K562 (cell line): ENCODE measurements at regions not wholly inside any gene's neighbourhood (a gene's known extent, or its start where the extent isn't known, plus 50 kb on each side); places are given as distances from the start of the nearest gene placed in this dataset.
"Not testable (repeated sequence)": the region's sequence is repeated elsewhere in the genome, so short reads cannot be mapped to it uniquely, and the experiment has no call there.

Experiments used
- ATAC-seq: fragments of 200-7000 bp; cut with Tn5 transposase; 3 replicates; pipeline ENCODE4 v1.9.1; 2020; ENCODE audit warnings: moderate library complexity
- BruUV-seq: library from RNA; stranded (reverse); fragments of 400-500 nt; replicated peaks from 2 replicates; lab custom pipeline; 2021; lab: Mats Ljungman, UMichigan
- CTCF ChIA-PET: fragments of 300-600 bp; formaldehyde crosslinking; extraction: SDS; loops from one replicate; lab custom pipeline; 2021; ENCODE audit warnings: low intra/inter-chr PET ratio; lab: Yijun Ruan, JAX
- POLR2A ChIA-PET: fragments of 300-600, 350-650 bp; sonication (Branson Sonifier 250); formaldehyde crosslinking; extraction: SDS; loops from one replicate; lab custom pipeline; 2021; ENCODE audit warnings: antibody characterized with exemption, inconsistent platforms; lab: Yijun Ruan, JAX
- DNase-seq, 4 experiments: peaks; one replicate each; pipeline versions ENCODE4 v3.0.0 to v3.0.0-alpha.2; 2011 to 2018; ENCODE audit warnings: low spot score in 3 of 4, mixed read lengths in 3 of 4; ENCODE audit errors: extremely low read depth in 1 of 4
- FAIRE-seq: peaks from 2 replicates; lab custom pipeline; 2011; peaks lifted over from hg19 to GRCh38; lab: Jason Lieb, UNC
- H2AFZ ChIP-seq: 2 replicates; pipeline ENCODE4 v1.6.0; 2011; ENCODE audit warnings: low read depth, low read length, control low read depth, inconsistent platforms
- H3K27ac ChIP-seq: fragments of 200-600 bp; 3 replicates; pipeline ENCODE4 v1.8.0; 2011; ENCODE audit warnings: low read depth, mild to moderate bottlenecking, control low read depth, inconsistent platforms, low read length, moderate library complexity, mixed read lengths; ENCODE audit errors: extremely low read depth
- H3K27me3 ChIP-seq, 2 experiments: fragments of 300-600 bp in 1 of 2; 2 replicates in 1 of 2; 3 replicates in 1 of 2; pipeline versions ENCODE4 v1.6.0 to v1.8.0; 2011; ENCODE audit warnings: inconsistent platforms in 2 of 2, low read length in 2 of 2, mild to moderate bottlenecking in 1 of 2, mixed read lengths in 1 of 2, moderate library complexity in 1 of 2; ENCODE audit not compliant: control insufficient read depth in 2 of 2, insufficient read depth in 2 of 2
- H3K36me3 ChIP-seq: fragments of 300-600 bp; 3 replicates; pipeline ENCODE4 v1.8.0; 2011; ENCODE audit warnings: mild to moderate bottlenecking, low read length, inconsistent platforms; ENCODE audit not compliant: control insufficient read depth, insufficient read depth
- H3K4me1 ChIP-seq, 2 experiments: fragments of 200-600 bp in 1 of 2; replicated peaks in 1 of 2; 2 replicates in 1 of 2; 3 replicates in 1 of 2; pipeline versions ENCODE4 v1.5.1 to v1.8.0; 2011; ENCODE audit warnings: inconsistent platforms in 2 of 2, low read length in 2 of 2, mild to moderate bottlenecking in 1 of 2, mixed read lengths in 1 of 2, moderate library complexity in 1 of 2; ENCODE audit not compliant: control insufficient read depth in 2 of 2, insufficient read depth in 2 of 2
- H3K4me2 ChIP-seq: 2 replicates; pipeline ENCODE4 v1.6.1; 2011; ENCODE audit warnings: low read length, control low read depth, inconsistent platforms, mixed read lengths; ENCODE audit not compliant: insufficient read depth
- H3K4me3 ChIP-seq: fragments of 200-600 bp; sonication (generic), shearing (Covaris generic); 2 replicates; pipeline ENCODE4 v1.5.1; 2016; ENCODE audit warnings: control low read depth, inconsistent platforms
- H3K79me2 ChIP-seq: fragments of 200-600 bp; 3 replicates; pipeline ENCODE4 v1.8.0; 2011; ENCODE audit warnings: low read length, inconsistent platforms; ENCODE audit not compliant: control insufficient read depth, insufficient read depth
- H3K9ac ChIP-seq, 2 experiments: 2 replicates each; pipeline versions ENCODE4 v1.6.0 to v1.6.1; 2011; ENCODE audit warnings: low read depth in 2 of 2, low read length in 2 of 2, control low read depth in 1 of 2, inconsistent platforms in 1 of 2, mild to moderate bottlenecking in 1 of 2, mixed read lengths in 1 of 2; ENCODE audit not compliant: insufficient read depth in 1 of 2
- H3K9me1 ChIP-seq: one replicate; pipeline ENCODE4 v1.6.0; 2011; ENCODE audit warnings: inconsistent platforms, mild to moderate bottlenecking, low read length, moderate library complexity; ENCODE audit not compliant: control insufficient read depth, insufficient read depth
- H3K9me3 ChIP-seq: replicated peaks from 2 replicates; pipeline ENCODE4 v1.5.1; 2011; ENCODE audit warnings: low read depth, low read length, inconsistent platforms; ENCODE audit not compliant: control insufficient read depth, insufficient read depth
- H4K20me1 ChIP-seq: replicated peaks from 2 replicates; pipeline ENCODE4 v1.6.1; 2011; ENCODE audit warnings: low read length, inconsistent platforms, mixed read lengths; ENCODE audit not compliant: control insufficient read depth, insufficient read depth
- DPF2 ChIP-seq: fragments of 450-650 bp; IDR thresholded peaks from 2 replicates; pipeline ENCODE4 v1.6.1; 2016
- PHTF2 ChIP-seq: fragments of 250-450 bp; sonication (Bioruptor Pico); IDR thresholded peaks from 2 replicates; pipeline ENCODE4 v1.5.0; 2021; ENCODE audit warnings: mild to moderate bottlenecking
- UBTF ChIP-seq, 2 experiments: IDR thresholded peaks; 2 replicates each; pipeline ENCODE4 v1.6.1; 2012; ENCODE audit warnings: improper control_type of control experiment in 2 of 2, low read depth in 2 of 2, low read length in 2 of 2, borderline replicate concordance in 1 of 2
- ZNF354B ChIP-seq: fragments of 250-450 bp; sonication (Bioruptor Pico); IDR thresholded peaks from 2 replicates; pipeline ENCODE4 v1.4.0; 2020
- WGBS: fragments of 100-300 bp; shearing (Covaris generic); methylation state at CpG from one replicate; pipeline ENCODE4 v1.1.6; 2016; ENCODE audit warnings: low coverage, mixed read lengths; ENCODE audit not compliant: insufficient coverage; ENCODE audit errors: missing lambda C conversion rate; 5-methylcytosine and 5-hydroxymethylcytosine counted together
- in situ Hi-C: fragments of 300-500 bp; cut with MboI; formaldehyde crosslinking; loops from 4 replicates; pipeline ENCODE4 v1.15.0; 2018; ENCODE audit warnings: inconsistent platforms, mixed read lengths
- intact Hi-C: fragments of 100-400 bp; cut with micrococcal nuclease; formaldehyde crosslinking; loops from 2 replicates; pipeline ENCODE4 v1.14.2; 2022

GRCh38 chr3:68662176-68662575 lies 270.2 kb downstream of the TAFA4 start:
- DNase-seq: no peak
- Histone ChIP-seq H3K9me1 (no peaks in the 10 kb centered on the region), H3K36me3 (no peaks in the 10 kb centered on the region), H3K4me2 (no peak overlapping the region), H3K4me3 (no peak overlapping the region), H3K9ac (no peak overlapping the region), H2AFZ (no peak overlapping the region), H3K9me3 (no peaks in the 10 kb centered on the region), H3K79me2 (no peaks in the 10 kb centered on the region), H3K4me1 (no peaks in the 10 kb centered on the region), H4K20me1 (no peaks in the 10 kb centered on the region), H3K27me3 (no peaks in the 10 kb centered on the region)
- ChIA-PET POLR2A (interaction anchor here (0.8 kb wide), 1 partner anchor 26 kb away, joined by 3 read pairs; no protein-coding TSS in a partner anchor), CTCF (no interaction called here)
- in situ Hi-C loops (no loop called here), intact Hi-C loops (no loop called here)
- no TSS peak for BruUV-seq
- FAIRE-seq: no peak
- no peak for ATAC-seq
- WGBS: 0% methylated on average over 1 of the region's 1 CpG
- TF ChIP-seq PHTF2 (CRISPR knock-in tag) (no peak), UBTF (IDR thresholded peaks at IDR 0.05; ENCODE audit: borderline replicate concordance in 1 of 2, low read depth in 2 of 2, low read length in 2 of 2) (no peak), DPF2 (no peak), ZNF354B (no peak)
- TF ChIP-seq, all 486 proteins: peak for 0
- no peak overlapping the region for H3K27ac ChIP-seq

- H3K27ac ChIP-seq, H3K9ac ChIP-seq, POLR2A ChIA-PET, H3K36me3 ChIP-seq, H4K20me1 ChIP-seq, H2AFZ ChIP-seq, BruUV-seq, H3K4me1 ChIP-seq, H3K4me3 ChIP-seq, H3K9me1 ChIP-seq, ATAC-seq, H3K79me2 ChIP-seq, CTCF ChIA-PET, in situ Hi-C loops, DNase-seq, H3K4me2 ChIP-seq, H3K27me3 ChIP-seq, H3K9me3 ChIP-seq, FAIRE-seq, intact Hi-C loops: not testable (repeated sequence)
- 0% methylated on average over 3 of the region's 3 CpGs for WGBS
Measured at GRCh38 chr3:68650657-68651056, 281.7 kb downstream of the TAFA4 start.
